Breast epithelium (tissue), 3 donors: ENCODE measurements at regions not wholly inside any gene's neighbourhood (a gene's known extent, or its start where the extent isn't known, plus 50 kb on each side); places are given as distances from the start of the nearest gene placed in this dataset.

Experiments
- POLR2A ChIP-seq: fragments of 450-650 bp; IDR thresholded peaks from one replicate; pipeline ENCODE4 v1.6.1; 2016; ENCODE audit warnings: antibody characterized with exemption, mild to moderate bottlenecking, moderate library complexity
- TF ChIP-seq, protein P1 (sequence below), 3 donors: fragments of 450-650 bp; IDR thresholded peaks; one replicate each; pipeline ENCODE4 v1.5.1; 2016 to 2017; ENCODE audit warnings: antibody characterized with exemption in 3 of 3, mild to moderate bottlenecking in 3 of 3, moderate library complexity in 3 of 3

- TF ChIP-seq, protein P1, sequence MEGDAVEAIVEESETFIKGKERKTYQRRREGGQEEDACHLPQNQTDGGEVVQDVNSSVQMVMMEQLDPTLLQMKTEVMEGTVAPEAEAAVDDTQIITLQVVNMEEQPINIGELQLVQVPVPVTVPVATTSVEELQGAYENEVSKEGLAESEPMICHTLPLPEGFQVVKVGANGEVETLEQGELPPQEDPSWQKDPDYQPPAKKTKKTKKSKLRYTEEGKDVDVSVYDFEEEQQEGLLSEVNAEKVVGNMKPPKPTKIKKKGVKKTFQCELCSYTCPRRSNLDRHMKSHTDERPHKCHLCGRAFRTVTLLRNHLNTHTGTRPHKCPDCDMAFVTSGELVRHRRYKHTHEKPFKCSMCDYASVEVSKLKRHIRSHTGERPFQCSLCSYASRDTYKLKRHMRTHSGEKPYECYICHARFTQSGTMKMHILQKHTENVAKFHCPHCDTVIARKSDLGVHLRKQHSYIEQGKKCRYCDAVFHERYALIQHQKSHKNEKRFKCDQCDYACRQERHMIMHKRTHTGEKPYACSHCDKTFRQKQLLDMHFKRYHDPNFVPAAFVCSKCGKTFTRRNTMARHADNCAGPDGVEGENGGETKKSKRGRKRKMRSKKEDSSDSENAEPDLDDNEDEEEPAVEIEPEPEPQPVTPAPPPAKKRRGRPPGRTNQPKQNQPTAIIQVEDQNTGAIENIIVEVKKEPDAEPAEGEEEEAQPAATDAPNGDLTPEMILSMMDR (IDR thresholded peaks at IDR 0.05), result no peak
- TF ChIP-seq POLR2A, result no peak
Observed at GRCh38 chr2:129877289-129877741, 102.2 kb upstream of the RAB6C start.
